Lower leg skin (tissue), 4 donors: ENCODE measurements at regions not wholly inside any gene's neighbourhood (a gene's known extent, or its start where the extent isn't known, plus 50 kb on each side); places are given as distances from the start of the nearest gene placed in this dataset.

Experiments
- DNase-seq, 2 donors: peaks; one replicate each; pipeline ENCODE4 v3.0.0-alpha.2; 2019; ENCODE audit warnings: low spot score in 2 of 2
- H3K4me3 ChIP-seq: fragments of 200-600 bp; sonication (generic); 2 replicates; pipeline ENCODE4 v1.5.1; 2017; ENCODE audit warnings: mild to moderate bottlenecking, low read depth; ENCODE audit not compliant: poor library complexity, severe bottlenecking
- POLR2A ChIP-seq, 2 donors: fragments of 450-650 bp; IDR thresholded peaks; one replicate each; pipeline ENCODE4 v1.6.1; 2016 to 2017; ENCODE audit warnings: antibody characterized with exemption in 2 of 2, mild to moderate bottlenecking in 1 of 2, moderate library complexity in 1 of 2
- WGBS, 2 donors: methylation state at CpG; one replicate each; pipeline ENCODE4 v1.1.5; 2018; 5-methylcytosine and 5-hydroxymethylcytosine counted together
- intact Hi-C: fragments of 100-400 bp; cut with DNase I; formaldehyde crosslinking; loops from one replicate; pipeline ENCODE4 v1.15.0; 2023; ENCODE audit warnings: low total_unique reads
- TF ChIP-seq, protein P1 (sequence below), 3 donors: fragments of 450-650 bp; IDR thresholded peaks; one replicate each; pipeline ENCODE4 v1.5.1; 2016; ENCODE audit warnings: antibody characterized with exemption in 3 of 3, mild to moderate bottlenecking in 3 of 3, moderate library complexity in 2 of 3

DNA sequence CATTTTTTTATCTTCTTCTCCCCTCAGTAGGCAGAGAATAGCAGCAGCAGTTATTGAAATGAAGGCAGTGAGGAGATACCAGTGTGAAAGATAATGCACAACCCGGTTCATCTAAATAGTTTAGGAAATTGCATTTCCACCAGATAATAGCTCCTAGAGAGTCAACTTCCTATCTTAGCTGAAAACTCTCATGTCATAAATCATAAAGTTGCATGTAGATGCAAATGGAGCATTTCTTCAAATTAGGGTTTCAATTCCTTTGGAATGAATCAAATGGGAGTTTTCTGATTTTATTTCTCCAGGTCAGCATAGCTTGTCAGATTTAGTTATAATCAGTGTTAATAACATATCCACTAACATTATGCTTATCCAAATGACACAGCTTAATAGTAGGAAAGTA, 335.3 kb downstream of the CNTNAP4 start:
- 54 to 62% methylated on average over 1 of the region's 1 CpG for WGBS, 2 donors
- H3K4me3 ChIP-seq: no peak overlapping the region
- intact Hi-C loops: no loop called here
- DNase-seq: no peak
- TF ChIP-seq POLR2A (IDR thresholded peaks at IDR 0.05): no peak
- TF ChIP-seq, protein P1, sequence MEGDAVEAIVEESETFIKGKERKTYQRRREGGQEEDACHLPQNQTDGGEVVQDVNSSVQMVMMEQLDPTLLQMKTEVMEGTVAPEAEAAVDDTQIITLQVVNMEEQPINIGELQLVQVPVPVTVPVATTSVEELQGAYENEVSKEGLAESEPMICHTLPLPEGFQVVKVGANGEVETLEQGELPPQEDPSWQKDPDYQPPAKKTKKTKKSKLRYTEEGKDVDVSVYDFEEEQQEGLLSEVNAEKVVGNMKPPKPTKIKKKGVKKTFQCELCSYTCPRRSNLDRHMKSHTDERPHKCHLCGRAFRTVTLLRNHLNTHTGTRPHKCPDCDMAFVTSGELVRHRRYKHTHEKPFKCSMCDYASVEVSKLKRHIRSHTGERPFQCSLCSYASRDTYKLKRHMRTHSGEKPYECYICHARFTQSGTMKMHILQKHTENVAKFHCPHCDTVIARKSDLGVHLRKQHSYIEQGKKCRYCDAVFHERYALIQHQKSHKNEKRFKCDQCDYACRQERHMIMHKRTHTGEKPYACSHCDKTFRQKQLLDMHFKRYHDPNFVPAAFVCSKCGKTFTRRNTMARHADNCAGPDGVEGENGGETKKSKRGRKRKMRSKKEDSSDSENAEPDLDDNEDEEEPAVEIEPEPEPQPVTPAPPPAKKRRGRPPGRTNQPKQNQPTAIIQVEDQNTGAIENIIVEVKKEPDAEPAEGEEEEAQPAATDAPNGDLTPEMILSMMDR (IDR thresholded peaks at IDR 0.05): no peak

DNA sequence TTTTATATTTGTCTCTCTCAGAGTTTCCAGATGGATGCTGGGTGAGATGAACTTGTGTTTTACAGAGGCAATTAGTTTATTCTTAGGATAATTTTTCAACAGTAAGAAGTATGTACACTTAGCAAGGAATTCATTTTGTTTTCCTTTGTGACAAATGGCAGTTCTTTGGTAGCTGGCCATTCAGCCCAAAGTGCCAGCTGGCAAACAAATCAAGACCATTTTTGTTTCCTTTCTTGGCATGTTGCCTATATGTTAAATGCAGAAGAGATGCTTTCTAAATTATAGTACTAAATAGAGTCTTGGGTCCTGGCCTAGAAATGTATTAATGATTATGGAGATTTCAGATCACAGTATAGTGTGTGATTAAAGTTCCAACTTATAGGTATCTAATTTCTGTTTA, 337.1 kb downstream of the CNTNAP4 start:
- no peak for DNase-seq
- TF ChIP-seq, protein P1 (IDR thresholded peaks at IDR 0.05): no peak
- intact Hi-C loops: no loop called here

DNA sequence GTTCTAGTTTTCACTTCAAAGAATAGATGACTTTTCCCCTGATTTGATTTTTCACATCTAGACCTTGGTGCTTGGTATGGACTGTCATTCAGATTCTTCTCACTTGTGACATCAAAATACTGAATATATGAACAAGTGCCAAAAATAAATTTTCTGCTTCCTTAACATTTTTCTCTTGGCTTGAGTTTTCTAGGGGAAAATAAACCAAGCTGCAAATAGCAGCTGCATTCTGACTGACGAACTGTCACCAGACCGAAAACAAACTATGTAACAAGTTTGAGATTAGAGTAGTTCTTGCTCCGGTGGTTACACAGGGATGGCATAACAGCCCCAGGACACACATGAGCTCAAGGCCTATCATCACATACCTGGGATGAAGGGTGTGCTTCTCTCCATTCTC, 345.7 kb downstream of the CNTNAP4 start:
- no peak overlapping the region for H3K4me3 ChIP-seq
- intact Hi-C loops: no loop called here
- 56 to 59% methylated on average over 3 of the region's 3 CpGs for WGBS, 2 donors
- no peak for DNase-seq
- TF ChIP-seq, protein P1 (IDR thresholded peaks at IDR 0.05): no peak
- TF ChIP-seq POLR2A (IDR thresholded peaks at IDR 0.05): no peak

More for the DNA sequence above, 337.1 kb downstream of the CNTNAP4 start:
- H3K4me3 ChIP-seq: no peak overlapping the region

DNA sequence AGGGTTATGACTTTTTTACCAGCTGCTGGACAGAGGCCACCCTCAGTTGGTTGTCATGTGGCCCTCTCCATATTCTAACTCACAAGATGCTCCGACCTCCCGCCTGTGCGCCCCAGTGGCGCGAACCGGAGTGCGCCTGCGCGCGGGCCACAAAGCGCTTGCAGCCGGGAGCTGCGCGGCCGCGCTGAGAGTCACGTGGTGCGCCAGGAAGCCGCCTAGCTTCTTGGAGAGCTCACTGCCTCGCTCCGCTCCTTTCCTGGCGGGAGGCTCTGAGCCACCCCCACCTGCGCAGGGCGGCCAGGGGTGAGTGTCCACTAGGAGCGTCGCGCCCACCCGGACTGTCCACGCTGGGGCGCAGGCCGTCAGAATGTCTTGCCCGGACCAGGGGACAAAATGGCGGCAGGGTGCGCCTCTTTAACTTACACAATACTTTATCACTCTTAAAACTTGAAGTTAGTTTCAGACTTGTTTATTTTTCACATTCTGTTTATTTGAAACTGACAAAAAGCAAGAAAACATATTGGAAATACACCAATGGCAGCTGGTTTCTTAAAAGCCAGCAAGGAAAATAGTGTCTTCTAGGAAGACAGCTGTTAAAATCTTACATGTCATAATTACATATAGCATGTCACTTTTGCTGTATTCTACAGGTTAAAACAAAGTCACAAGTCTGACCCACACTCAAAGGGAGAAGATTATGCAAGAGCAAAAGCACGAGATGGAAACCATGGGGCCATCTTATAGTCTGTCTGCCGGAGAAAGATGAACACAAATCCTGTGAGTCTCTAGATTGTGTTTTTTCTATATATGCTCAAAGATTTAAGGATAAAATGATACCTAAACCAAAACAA, 357.9 kb downstream of the CNTNAP4 start:
- intact Hi-C loops: no loop called here
- TF ChIP-seq, protein P1 (IDR thresholded peaks at IDR 0.05): no peak
- TF ChIP-seq POLR2A (IDR thresholded peaks at IDR 0.05): no peak
- H3K4me3 ChIP-seq: no peak overlapping the region
- WGBS, 2 donors: 77 to 93% methylated on average over 29 to 36 of the region's 36 CpGs
- no peak for DNase-seq

DNA sequence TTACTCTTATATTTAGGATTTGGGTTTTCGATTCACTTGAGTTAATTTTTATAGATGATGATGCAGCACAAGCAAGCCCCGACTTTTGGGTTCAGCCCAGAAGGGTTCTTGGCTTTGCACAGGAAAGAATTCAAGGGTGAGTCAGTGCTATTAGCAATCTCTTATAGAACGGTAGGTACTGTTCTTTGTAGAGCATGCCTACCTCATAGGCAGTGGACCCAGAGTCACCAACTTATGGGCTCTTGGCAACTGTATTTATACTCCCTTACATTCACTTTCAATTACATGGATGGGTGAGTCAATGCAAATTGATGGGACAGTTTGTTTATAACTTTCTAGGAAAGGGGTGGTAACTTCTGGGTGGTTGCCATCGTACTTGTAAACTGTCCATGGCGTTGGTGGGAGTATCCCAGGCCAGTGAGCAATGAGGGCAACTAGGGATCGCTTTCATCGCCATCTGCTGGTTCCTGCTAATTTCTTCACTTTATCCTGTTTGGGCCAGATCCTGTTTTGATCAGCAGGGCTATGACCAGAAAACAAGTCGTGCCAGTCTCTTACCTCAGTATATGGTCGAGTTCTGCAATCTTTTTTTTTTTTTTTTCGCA, 362.6 kb downstream of the CNTNAP4 start:
- no peak for DNase-seq
- H3K4me3 ChIP-seq: no peak overlapping the region
- intact Hi-C loops: no loop called here

More for the DNA sequence above, 362.6 kb downstream of the CNTNAP4 start:
- no peak for TF ChIP-seq POLR2A (IDR thresholded peaks at IDR 0.05)
- TF ChIP-seq, protein P1 (IDR thresholded peaks at IDR 0.05): no peak
- WGBS, 2 donors: 54 to 59% methylated on average over 10 of the region's 10 CpGs
